Right ventricle myocardium superior (tissue), 1 donor: ENCODE measurements at regions not wholly inside any gene's neighbourhood (a gene's known extent, or its start where the extent isn't known, plus 50 kb on each side); places are given as distances from the start of the nearest gene placed in this dataset.

Experiments used
- ATAC-seq: fragments of 200-7000 bp; cut with Tn5 transposase; one replicate; pipeline ENCODE4 v1.9.1; 2020; ENCODE audit warnings: mild to moderate bottlenecking; ENCODE audit not compliant: poor library complexity
- DNase-seq: peaks from one replicate; pipeline ENCODE4 v3.0.0-alpha.2; 2020
- intact Hi-C: fragments of 100-400 bp; cut with DNase I; formaldehyde crosslinking; loops from one replicate; pipeline ENCODE4 v1.11.2; 2022
- donor health status: DM: no; HTN: yes; CAD: no; lungs with severe emphysema.

DNA sequence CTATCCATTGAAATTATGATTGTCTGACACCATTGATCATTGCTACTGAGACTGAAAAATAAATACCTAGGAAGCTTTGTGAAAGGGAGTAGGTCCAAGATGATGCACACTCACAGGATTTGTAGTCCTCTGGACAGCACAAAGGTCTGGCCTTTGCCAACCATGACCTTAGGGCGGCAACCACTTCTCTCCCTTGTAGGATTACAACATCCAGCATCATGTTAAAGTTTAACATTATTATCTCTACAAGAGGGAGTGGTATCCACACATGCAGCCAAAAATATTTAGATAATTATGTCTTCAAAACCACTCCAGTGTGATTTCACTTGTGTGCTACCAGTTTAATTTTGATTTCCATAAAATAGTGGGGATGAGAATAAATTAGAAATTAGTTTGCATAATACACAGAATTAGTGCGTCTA is 51.1 kb upstream of the NHSL1 start:
- no peak for ATAC-seq
- intact Hi-C loops, result no loop called here
- DNase-seq, result peak; percentile 48

DNA sequence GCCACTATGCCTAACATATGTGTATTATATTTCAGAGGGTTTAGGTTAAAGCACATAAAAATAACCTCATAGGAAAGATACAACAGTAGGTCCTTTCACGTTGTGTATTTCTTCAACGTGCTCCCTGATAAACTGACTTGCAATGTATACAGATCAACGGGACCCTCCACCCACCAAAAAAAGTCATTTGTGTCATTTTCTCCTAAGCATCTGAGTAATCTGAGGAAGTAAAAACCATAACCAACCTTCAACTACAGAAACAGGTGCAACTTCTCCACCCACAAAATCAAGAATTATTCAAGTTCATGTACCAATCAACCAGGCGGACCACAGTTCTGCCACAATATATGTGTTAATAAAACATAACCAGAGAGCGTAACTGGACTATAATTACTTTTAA is 54.9 kb upstream of the NHSL1 start:
- ATAC-seq (no peak), DNase-seq (no peak)
- intact Hi-C loops, result no loop called here

DNA sequence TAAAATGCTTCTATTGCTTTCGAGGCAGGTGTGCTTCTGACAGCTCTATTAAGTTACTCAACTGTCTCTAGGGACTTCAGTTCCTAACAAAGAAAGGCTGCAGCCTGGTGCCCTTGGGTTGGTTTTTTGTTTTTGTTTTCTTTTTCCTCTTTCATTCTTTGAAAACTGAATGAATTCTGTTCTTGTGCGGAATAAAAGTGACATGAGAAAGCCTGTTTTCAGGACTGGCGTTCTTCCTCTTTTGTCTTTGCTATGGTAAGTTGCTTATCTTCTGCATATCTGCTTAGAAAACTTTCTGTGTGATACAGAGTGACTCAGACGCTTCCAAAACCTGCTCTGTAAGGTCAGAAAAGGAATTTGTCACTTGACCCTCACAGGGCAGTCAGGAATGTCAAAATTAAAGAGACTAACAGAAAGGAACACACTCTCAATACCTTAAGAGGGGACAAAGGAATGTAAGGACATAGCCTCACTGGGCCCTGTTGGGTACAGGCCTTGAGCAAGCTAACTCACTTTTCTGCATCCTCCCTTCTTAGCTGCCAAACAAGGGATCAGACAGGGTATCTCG is 56.2 kb upstream of the NHSL1 start:
- ATAC-seq, result peak; percentile 40
- intact Hi-C loops, result no loop called here
- DNase-seq, result no peak

DNA sequence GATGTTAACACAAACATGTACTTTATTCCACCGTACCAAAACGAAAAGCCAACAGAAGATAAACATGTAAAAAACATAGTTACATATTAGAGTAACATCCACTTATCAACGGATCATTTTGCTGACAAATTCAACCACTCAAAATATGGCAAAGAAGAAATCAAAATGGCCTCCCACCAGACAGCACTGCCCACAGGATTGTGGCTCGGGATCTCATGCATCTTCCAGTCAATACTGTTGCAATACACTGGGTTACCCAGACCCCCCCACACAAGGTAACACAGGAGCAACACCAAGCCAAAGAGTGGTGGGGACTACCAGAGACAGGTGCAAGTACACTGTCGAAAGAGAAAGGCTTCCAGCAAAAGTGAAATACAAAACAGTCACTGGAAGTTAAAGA is 57.9 kb upstream of the NHSL1 start:
- ATAC-seq (no peak), DNase-seq (no peak)
- intact Hi-C loops, result no loop called here

DNA sequence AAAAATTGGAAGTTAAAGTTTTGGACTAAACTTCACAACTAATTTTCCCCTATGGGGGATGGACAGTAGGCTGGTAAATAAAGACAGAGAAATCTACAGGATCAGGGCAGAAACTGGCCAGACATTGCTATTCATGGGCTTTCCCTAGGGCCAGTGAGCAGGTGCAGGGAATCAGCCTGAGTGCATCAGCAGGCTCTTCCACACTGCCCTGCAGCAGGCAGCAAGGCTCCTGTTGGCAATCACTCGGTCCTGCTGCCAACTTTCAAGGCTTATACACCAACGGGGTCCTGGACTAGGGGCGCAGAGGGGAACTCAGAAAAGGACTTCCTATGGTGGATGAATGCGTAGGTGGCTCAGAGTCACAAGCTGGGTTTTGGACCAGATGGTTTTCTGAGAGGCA is 59.8 kb upstream of the NHSL1 start:
- ATAC-seq (no peak), DNase-seq (no peak)
- intact Hi-C loops, result no loop called here

DNA sequence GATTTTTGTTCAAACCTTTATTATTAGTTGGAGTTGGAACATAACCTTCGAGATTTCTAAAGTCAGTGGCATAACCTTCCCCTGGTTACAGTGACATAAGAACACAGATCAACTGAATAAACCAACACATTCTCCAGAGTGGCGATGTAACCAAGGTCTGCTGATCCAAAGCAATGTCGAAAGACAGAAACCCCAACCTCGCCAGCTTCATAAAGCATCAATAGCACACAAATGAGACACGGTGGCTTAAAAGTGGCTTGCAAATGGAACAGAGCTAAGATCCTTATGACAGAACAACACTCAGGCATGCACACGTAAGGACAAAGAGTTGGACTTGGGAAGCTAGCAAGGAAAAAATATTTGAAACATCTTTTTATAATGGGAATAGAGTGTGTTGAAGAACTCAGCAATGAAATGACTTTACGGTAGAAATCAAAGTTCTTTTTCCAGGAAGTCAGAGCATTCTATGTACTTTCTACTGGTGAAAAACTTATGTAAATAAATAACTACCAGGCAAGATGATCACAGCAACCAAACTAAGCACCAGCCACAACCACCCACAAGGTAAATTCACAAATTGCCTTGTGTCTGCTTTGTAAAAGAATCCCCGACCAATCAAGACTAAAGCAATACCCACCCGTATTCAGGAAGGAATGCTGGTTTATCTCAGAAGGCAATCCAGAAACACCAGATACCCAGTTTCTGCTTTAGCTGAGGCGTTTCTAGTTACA is 61.0 kb upstream of the NHSL1 start:
- no peak for DNase-seq
- ATAC-seq, result no peak

DNA sequence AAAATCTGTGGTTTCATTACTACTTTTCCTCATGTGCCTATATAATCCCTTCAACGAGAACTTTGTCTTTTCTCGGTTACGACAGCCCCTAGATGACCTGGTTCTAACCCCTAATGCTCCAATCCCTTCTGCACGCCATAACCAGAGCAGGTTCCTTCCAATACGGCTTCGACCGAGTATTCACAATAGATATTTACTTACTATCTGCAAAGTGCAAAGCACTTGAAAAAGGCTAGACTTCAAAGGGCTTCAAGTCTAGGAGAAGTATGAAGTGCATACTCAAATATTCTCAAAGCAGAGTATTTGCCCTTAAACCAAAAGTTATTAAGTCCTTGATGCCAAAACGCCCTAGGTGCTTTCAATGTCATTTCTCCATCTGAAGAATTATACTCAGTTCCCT is 63.4 kb upstream of the NHSL1 start:
- no peak for ATAC-seq
- DNase-seq, result no peak
- intact Hi-C loops, result no loop called here

More for the DNA sequence above, 61.0 kb upstream of the NHSL1 start:
- intact Hi-C loops, result no loop called here

DNA sequence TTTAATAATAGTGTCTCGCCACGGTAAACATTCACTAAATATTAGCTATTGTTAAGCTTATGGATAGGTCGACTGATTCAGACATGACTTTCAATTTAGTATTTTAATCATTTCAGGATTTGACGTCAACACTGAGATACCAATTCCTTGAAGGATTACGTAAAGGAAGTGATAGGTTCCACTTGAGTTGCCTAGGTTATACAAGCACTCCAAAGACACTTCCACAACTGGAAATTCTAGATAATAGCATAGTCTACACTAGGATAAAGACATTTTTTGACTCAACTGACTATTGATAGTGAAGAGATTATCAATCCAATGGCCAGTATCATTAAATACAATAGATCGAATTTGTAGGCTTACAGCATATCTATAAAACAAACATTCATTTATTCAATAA is 63.9 kb upstream of the NHSL1 start:
- ATAC-seq (no peak), DNase-seq (no peak)
- intact Hi-C loops, result no loop called here

DNA sequence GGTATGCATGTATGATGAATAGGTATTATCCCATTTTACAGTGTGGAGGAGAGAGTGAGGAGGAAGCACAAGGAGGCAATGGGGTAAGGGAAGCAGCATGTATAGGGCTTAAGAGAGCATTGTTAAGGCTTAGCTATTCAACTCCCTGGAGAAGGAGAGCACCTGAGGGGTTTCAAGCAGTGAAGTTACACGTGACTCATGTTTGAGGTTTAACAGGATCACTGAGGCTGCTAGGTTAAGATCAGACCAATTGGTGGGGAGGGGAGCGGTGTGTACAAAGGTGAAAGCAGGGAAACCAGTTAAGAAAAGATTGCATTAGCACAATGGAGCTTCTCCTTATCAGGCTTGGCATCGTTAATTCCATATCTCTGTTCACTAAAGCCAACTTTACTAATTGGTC is 64.4 kb upstream of the NHSL1 start:
- intact Hi-C loops, result no loop called here
- no peak for ATAC-seq
- no peak for DNase-seq

DNA sequence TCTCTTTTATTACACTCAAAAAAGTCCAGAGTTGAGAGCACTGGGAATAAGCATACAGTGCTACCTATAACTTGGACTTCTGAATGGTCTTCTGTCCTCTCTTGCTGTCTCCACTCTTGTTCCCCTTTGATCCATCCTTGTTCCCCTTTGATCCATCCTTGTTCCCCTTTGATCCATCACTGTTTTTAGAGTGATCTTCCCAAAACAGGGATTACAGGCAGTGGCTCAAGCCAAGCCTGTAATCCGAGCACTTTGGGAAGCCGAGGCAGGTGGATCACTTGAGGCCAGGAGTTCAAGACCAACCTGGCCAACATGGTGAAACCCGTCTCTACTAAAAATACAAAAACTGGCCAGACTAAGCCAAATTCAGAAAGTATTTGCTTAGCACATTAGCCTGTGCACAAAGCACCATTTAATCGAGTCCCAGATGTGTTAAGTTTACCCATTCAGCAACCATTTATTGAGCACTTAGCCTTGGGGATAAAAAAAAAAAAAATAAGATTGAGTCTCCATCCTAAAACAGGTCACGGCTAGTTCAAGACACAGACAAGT is 65.0 kb upstream of the NHSL1 start:
- ATAC-seq (no peak), DNase-seq (no peak)
- intact Hi-C loops, result no loop called here

DNA sequence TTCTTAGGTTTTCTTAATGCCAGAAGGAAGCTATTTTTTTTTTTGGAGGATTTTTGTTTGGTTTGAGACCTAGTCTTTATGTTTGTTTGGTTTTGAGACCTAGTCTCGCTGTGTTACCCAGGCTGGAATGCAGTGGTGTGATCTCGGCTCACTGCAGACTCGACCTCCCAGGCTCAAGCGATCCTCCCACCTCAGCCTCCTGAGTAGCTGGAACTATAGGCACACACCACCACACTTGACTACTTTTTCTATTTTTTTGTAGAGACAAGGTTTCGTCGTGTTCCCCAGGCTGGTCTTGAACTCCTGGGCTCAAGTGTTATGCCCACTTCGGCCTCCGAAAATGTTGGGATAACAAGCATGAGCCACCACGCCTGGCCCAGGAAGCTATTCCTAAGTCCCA is 67.8 kb upstream of the NHSL1 start:
- no peak for ATAC-seq
- intact Hi-C loops, result no loop called here

DNA sequence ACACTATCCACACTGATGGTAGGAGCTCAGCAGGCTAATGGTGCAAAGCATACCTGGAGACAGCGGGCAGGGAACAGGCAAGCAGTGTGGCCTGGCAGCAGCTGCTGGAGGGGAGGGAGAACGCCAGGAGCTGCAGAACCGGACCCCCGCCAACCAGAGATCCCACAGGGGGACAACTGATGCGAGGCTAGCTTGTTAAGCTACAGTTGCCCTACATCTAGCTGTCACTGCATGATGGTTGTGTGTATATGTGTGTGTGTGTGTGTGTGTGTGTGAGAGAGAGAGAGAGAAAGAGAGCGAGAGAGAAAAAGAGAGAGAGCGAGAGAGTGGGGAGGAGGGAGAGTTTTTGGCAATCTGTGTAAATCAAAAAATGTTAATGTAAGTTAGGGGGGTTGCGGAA is 69.7 kb upstream of the NHSL1 start:
- intact Hi-C loops, result no loop called here
- no peak for ATAC-seq

More for the DNA sequence above, 67.8 kb upstream of the NHSL1 start:
- no peak for DNase-seq

DNA sequence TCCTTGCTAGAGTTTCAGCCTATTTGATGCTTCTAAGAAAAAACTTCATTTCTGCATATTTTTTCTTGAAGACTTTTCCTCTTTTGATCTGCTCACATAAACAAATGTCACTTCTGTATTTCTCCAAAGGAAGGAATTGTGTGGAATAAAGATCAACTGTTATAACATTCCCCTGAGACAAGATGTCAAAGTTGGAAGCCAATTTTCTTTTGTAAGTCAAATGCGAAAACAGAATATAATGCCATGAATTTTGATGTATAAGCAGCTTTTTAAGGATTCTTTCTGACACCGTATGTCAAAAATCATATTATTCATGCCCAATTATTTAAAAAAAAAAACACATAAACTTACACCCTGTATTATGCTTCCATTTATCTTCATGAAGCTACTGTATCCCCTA is 70.3 kb upstream of the NHSL1 start:
- ATAC-seq (no peak), DNase-seq (no peak)
- intact Hi-C loops, result no loop called here

More for the DNA sequence above, 69.7 kb upstream of the NHSL1 start:
- no peak for DNase-seq

DNA sequence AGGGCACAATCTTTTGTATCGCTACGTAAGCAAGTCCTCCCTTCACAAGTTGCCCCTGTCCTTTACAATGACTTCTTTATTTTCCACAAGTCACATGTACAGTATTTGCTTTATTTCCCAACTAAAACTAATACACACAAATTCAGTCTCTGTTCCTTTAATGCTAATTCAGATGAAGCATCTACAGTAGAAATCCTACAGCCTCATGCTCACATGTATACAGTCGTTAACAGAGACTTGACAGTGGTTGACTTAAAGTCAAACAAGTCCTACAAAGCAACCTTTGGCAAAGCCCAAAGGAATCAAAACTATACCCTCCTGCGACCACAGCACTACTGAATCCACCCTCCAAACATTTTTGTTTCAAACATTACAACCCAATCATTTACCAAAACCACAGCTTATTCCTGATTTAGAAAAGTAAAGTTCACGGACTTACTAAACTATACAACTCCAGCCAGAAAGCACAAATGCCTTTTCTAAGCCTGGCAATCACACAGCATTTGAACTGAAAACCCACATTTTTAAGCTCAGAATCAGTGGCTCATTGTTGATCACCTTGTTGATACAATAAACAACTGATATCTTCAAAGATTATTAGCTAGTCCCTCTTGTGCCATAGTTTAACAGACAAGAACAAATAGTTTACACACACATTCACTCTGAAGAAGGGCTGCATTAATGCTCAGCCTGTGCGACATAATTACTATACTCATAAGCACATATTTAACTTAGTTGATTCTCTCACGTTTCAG is 70.9 kb upstream of the NHSL1 start:
- DNase-seq, result no peak
- intact Hi-C loops, result no loop called here
- no peak for ATAC-seq

DNA sequence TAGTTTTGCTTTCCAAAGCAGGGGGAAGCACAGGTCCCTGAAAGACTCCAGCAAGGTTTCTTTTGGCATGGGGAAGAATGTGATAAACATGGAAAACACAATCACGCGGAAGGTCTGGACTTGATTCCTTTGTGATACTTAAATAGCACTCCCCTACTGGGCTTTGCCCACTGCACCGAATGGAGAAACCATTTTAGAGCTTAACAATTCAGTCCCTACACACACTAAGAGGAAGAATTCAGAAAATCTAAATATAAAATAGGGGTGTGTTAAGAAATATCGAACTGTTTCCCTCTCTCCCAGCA is 71.4 kb upstream of the NHSL1 start:
- DNase-seq (no peak), ATAC-seq (peak; percentile 38)
- intact Hi-C loops, result no loop called here

DNA sequence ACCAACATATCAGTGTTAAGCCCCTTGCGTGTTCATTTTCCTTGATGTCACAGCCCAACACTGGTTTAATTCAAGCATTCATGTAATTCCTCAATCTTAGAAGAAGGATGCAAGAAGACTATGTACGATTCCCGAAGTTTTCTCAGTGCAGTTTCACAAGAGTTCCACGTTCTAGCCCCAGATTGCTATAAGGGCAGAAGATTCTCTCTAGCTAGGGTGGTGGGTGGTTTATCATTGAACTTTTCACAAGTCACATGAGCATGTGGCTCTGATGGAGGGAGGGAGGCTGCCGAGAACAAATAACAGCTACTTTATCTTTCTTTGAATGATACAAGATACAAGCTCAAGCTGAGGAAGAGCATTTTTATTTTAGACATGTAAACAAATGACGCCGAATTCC is 71.9 kb upstream of the NHSL1 start:
- DNase-seq, result no peak
- intact Hi-C loops, result no loop called here
- ATAC-seq, result no peak

DNA sequence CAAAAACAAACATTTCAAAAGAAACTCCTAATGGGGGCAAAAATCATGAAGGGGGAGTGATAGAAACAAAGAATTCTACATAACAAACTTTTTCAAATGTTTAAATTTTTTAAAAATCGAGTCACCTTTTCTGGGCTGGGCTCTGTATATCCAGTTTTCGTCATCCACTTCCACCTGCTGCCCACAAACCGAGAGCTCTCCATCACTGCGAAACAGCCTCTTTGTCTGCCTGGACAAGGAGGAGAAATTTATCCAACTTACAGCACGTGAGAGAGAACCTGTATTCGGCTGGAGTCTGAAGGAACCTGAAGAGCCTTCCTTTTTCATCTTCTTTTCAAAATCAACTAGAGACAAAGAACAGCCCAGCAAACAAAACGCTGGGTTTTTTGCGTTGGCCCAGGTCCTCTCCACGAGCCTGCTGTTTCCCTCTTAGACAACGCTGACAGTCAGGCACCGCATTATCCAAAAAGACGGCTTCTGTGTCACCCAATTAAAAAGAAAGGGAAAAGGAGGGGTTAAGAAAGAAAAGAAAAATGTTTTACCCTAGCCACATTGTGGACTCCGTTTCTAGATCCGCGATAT is 72.4 kb upstream of the NHSL1 start:
- intact Hi-C loops, result no loop called here
- DNase-seq, result no peak
- peak; percentile 18 for ATAC-seq

DNA sequence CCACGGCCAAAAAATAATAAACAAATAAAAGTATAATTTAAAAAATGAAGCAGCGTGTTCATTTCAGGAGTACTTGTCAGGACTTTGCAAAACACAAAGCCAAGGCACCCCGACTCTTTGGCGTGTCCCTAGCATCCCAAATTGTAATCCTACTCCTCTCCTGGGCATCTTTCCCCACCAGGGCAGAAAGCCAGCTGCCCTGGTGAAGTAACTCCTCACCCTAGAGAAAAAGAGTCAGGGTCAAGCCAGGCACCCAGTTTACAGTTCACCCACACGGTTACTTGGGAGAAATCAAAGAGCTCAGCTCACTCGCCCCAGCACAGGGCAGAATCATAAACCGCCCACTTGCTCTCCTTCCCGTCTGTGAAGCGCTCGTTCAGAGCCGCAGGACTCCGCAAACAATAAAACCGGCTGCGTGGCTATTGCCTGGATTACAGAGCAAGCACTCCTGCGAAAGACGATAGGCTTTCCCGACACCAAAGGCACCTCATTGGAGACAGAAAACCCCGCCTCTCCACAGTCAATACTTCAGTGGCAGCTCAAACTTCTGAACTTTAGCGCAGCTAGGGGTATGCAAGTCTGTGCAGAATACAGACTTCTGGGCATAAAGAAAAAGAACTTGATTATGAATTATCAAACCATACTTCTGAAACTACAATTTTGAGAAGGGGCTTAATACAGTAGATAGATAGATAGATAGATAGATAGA is 73.0 kb upstream of the NHSL1 start:
- ATAC-seq (peak; percentile 90), DNase-seq (peak; percentile 69)
- intact Hi-C loops, result no loop called here

DNA sequence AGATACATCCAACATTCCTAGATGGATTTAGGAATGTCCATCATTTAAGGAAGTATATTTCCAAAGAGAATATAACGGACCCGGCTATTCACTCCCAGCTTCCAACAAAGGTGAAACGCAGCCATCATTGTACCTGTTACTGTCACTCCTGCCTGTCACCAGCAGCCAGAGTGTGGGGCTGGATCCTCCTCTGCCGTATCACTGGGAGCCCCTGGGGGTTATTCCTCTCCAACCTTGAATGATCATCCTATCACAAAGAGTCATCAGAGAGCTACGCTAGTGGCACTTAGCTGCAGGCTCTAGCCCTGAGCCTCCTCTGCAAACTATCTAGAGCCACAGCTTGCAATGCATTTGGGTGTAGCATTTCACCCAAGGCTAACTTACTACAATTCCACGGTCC is 73.6 kb upstream of the NHSL1 start:
- ATAC-seq (no peak), DNase-seq (no peak)
- intact Hi-C loops, result no loop called here
